ENCODE measurements at regions not wholly inside any gene's neighbourhood (a gene's known extent, or its start where the extent isn't known, plus 50 kb on each side); places are given as distances from the start of the nearest gene placed in this dataset.
"Not testable (repeated sequence)": the region's sequence is repeated elsewhere in the genome, so short reads cannot be mapped to it uniquely, and the experiment has no call there.

- peaks cover 6% of the 10 kb centered on the region for H3K27me3 ChIP-seq (ENCODE audit: control insufficient read depth, insufficient read depth, low read length)
- no peaks in the 10 kb centered on the region for H3K36me3 ChIP-seq (ENCODE audit: insufficient read depth, low read length)
- no peak overlapping the region for H3K4me2 ChIP-seq (ENCODE audit: low read length)
- no peaks in the 10 kb centered on the region for H3K4me1 ChIP-seq (ENCODE audit: control insufficient read depth, insufficient read depth, low read length)
- no peaks in the 10 kb centered on the region for H3K9me3 ChIP-seq (replicated peaks; ENCODE audit: low read length)
- H3K4me3 ChIP-seq (ENCODE audit: low read length), result no peak overlapping the region
- no peak overlapping the region for H3K9ac ChIP-seq (ENCODE audit: low read depth, low read length)
Measured at GRCh38 chr3:75329476-75330097, 334.5 kb upstream of the FRG2C start.

GRCh38 chr3:75330446-75330845 is 333.7 kb upstream of the FRG2C start:
- H3K4me1 ChIP-seq (ENCODE audit: control insufficient read depth, insufficient read depth, low read length); H3K4me3 ChIP-seq (ENCODE audit: low read length); H3K36me3 ChIP-seq (ENCODE audit: insufficient read depth, low read length); H3K27me3 ChIP-seq (ENCODE audit: control insufficient read depth, insufficient read depth, low read length); H3K9me3 ChIP-seq (replicated peaks; ENCODE audit: low read length); H3K4me2 ChIP-seq (ENCODE audit: low read length); H3K9ac ChIP-seq (ENCODE audit: low read depth, low read length): not testable (repeated sequence)

- not testable (repeated sequence) for H3K36me3 ChIP-seq (ENCODE audit: insufficient read depth, low read length); H3K27me3 ChIP-seq (ENCODE audit: control insufficient read depth, insufficient read depth, low read length); H3K4me3 ChIP-seq (ENCODE audit: low read length)
Measured at GRCh38 chr3:75332090-75332489, 332.0 kb upstream of the FRG2C start.

GRCh38 chr3:75332794-75333193 is 331.3 kb upstream of the FRG2C start:
- H3K4me1 ChIP-seq (ENCODE audit: control insufficient read depth, insufficient read depth, low read length), result no peaks in the 10 kb centered on the region
- peaks cover 2% of the 10 kb centered on the region for H3K27me3 ChIP-seq (ENCODE audit: control insufficient read depth, insufficient read depth, low read length)
- no peak overlapping the region for H3K4me3 ChIP-seq (ENCODE audit: low read length)
- H3K9ac ChIP-seq (ENCODE audit: low read depth, low read length), result no peak overlapping the region
- no peak overlapping the region for H3K4me2 ChIP-seq (ENCODE audit: low read length)
- H3K9me3 ChIP-seq (replicated peaks; ENCODE audit: low read length), result no peaks in the 10 kb centered on the region
- no peaks in the 10 kb centered on the region for H3K36me3 ChIP-seq (ENCODE audit: insufficient read depth, low read length)

More at GRCh38 chr3:75332090-75332489, 332.0 kb upstream of the FRG2C start:
- not testable (repeated sequence) for H3K4me1 ChIP-seq (ENCODE audit: control insufficient read depth, insufficient read depth, low read length); H3K4me2 ChIP-seq (ENCODE audit: low read length); H3K9me3 ChIP-seq (replicated peaks; ENCODE audit: low read length); H3K9ac ChIP-seq (ENCODE audit: low read depth, low read length)

DNA sequence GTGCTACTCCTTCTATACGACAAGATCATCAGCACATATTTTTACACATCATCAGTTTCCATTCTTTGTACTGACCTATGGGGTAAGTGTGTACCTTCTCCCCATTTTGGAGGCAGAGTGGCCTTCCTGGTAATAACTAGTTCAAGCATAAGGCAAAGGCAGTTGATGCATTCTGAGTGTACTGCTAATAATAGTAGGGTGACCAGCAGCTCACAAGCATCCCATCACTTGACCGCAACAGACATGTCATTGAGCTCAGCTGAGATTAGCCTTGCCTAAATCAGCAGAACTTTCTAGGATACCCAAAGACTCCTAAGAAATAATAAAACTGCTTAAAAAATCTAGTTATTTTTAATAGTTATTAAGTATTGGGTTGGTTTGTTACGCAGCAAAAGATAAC is 329.8 kb upstream of the FRG2C start:
- Histone ChIP-seq H3K36me3 (ENCODE audit: insufficient read depth, low read length) (no peaks in the 10 kb centered on the region), H3K27me3 (ENCODE audit: control insufficient read depth, insufficient read depth, low read length) (peaks cover under 1% of the 10 kb centered on the region), H3K9me3 (replicated peaks; ENCODE audit: low read length) (no peaks in the 10 kb centered on the region), H3K4me3 (ENCODE audit: low read length) (no peak overlapping the region), H3K9ac (ENCODE audit: low read depth, low read length) (no peak overlapping the region), H3K4me2 (ENCODE audit: low read length) (no peak overlapping the region), H3K4me1 (ENCODE audit: control insufficient read depth, insufficient read depth, low read length) (no peaks in the 10 kb centered on the region)

DNA sequence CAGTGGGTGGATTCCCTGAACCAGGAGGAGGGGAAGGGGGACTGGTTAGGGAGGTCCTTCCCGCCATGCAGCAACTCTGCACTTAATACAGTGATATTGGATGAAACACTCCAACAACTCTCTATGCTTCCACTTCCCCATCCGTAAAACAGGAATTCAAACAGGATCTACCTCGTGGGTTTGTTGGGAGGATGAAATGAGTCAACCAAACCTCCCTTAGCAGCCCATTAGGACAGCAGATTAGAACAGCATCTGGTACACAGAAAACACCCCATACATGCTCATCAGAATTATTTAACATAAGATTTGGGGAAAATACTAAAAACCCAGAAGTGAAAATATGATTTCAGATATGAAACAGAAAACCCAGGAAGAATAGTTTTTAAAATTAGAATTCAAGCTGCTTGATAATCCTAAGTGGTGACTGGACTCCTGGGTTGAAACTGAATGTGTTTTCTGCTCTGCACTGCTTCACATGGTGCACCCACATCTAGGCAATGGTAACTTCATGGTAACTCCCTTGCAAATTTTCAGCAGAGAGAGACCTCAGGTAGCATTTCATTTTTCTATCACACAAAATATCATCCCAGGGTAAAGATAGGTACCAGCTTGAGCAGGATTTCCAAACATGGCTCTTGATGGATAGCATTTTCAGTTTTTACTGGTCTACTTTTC is 326.8 kb upstream of the FRG2C start:
- Histone ChIP-seq H3K27me3 (ENCODE audit: control insufficient read depth, insufficient read depth, low read length) (no peaks in the 10 kb centered on the region), H3K4me3 (ENCODE audit: low read length) (no peak overlapping the region), H3K4me2 (ENCODE audit: low read length) (no peak overlapping the region), H3K9me3 (replicated peaks; ENCODE audit: low read length) (no peaks in the 10 kb centered on the region), H3K4me1 (ENCODE audit: control insufficient read depth, insufficient read depth, low read length) (no peaks in the 10 kb centered on the region), H3K36me3 (ENCODE audit: insufficient read depth, low read length) (no peaks in the 10 kb centered on the region), H3K9ac (ENCODE audit: low read depth, low read length) (no peak overlapping the region)

GRCh38 chr3:75338342-75338741 is 325.8 kb upstream of the FRG2C start:
- H3K9ac ChIP-seq (ENCODE audit: low read depth, low read length), result no peak overlapping the region
- no peaks in the 10 kb centered on the region for H3K9me3 ChIP-seq (replicated peaks; ENCODE audit: low read length)
- no peak overlapping the region for H3K4me2 ChIP-seq (ENCODE audit: low read length)

DNA sequence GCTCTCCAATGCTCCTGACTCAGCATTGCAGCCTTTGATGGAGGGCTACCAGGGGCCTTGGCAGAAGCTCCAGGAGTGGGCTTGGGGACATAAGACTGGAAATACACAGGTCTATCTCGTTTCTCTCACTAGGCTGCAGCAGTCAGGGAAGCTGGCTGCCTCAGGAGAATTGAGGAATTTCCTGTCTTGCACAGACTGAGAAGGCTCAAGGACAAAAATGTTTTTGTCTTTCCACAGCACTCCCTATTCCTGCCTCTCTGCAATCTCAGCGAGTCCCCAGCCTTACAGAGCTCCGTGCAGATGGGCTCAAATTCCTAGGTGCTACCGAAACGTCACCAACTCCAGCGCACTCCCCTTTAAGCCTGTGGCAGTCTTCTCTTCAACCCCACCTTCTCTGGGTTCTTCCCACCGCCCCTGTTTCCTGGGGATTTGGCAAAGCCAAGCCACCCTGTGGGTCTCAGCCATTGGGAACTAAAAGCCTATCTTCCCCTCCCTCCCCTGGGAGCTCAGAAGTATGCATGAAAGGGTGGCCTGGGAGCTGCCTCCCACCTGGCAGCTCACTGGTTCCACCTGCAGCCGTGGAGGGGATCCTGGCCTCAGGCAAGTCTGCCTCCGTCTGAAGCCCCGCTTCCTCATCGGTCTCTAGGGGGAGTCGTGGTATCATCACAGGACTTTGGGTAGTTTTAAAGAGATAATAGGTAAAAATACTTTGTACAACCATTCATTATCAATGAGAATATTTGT is 322.6 kb upstream of the FRG2C start:
- Histone ChIP-seq H3K9ac (ENCODE audit: low read depth, low read length) (no peak overlapping the region), H3K4me2 (ENCODE audit: low read length) (no peak overlapping the region), H3K36me3 (ENCODE audit: insufficient read depth, low read length) (no peaks in the 10 kb centered on the region), H3K4me1 (ENCODE audit: control insufficient read depth, insufficient read depth, low read length) (no peaks in the 10 kb centered on the region), H3K27me3 (ENCODE audit: control insufficient read depth, insufficient read depth, low read length) (peaks cover 7% of the 10 kb centered on the region), H3K9me3 (replicated peaks; ENCODE audit: low read length) (no peaks in the 10 kb centered on the region), H3K4me3 (ENCODE audit: low read length) (no peak overlapping the region)

More at GRCh38 chr3:75338342-75338741, 325.8 kb upstream of the FRG2C start:
- Histone ChIP-seq H3K4me1 (ENCODE audit: control insufficient read depth, insufficient read depth, low read length) (no peaks in the 10 kb centered on the region), H3K4me3 (ENCODE audit: low read length) (no peak overlapping the region), H3K36me3 (ENCODE audit: insufficient read depth, low read length) (no peaks in the 10 kb centered on the region), H3K27me3 (ENCODE audit: control insufficient read depth, insufficient read depth, low read length) (no peaks in the 10 kb centered on the region)

- Histone ChIP-seq H3K9ac (ENCODE audit: low read depth, low read length) (no peak overlapping the region), H3K27me3 (ENCODE audit: control insufficient read depth, insufficient read depth, low read length) (peaks cover 7% of the 10 kb centered on the region), H3K4me1 (ENCODE audit: control insufficient read depth, insufficient read depth, low read length) (no peaks in the 10 kb centered on the region), H3K9me3 (replicated peaks; ENCODE audit: low read length) (no peaks in the 10 kb centered on the region), H3K4me2 (ENCODE audit: low read length) (no peak overlapping the region), H3K4me3 (ENCODE audit: low read length) (no peak overlapping the region), H3K36me3 (ENCODE audit: insufficient read depth, low read length) (no peaks in the 10 kb centered on the region)
Measured at GRCh38 chr3:75342425-75342824, 321.7 kb upstream of the FRG2C start.

GRCh38 chr3:75350536-75350935 is 313.6 kb upstream of the FRG2C start:
- H3K4me2 ChIP-seq (ENCODE audit: low read length); H3K36me3 ChIP-seq (ENCODE audit: insufficient read depth, low read length); H3K4me1 ChIP-seq (ENCODE audit: control insufficient read depth, insufficient read depth, low read length); H3K4me3 ChIP-seq (ENCODE audit: low read length); H3K9ac ChIP-seq (ENCODE audit: low read depth, low read length); H3K9me3 ChIP-seq (replicated peaks; ENCODE audit: low read length); H3K27me3 ChIP-seq (ENCODE audit: control insufficient read depth, insufficient read depth, low read length): not testable (repeated sequence)

DNA sequence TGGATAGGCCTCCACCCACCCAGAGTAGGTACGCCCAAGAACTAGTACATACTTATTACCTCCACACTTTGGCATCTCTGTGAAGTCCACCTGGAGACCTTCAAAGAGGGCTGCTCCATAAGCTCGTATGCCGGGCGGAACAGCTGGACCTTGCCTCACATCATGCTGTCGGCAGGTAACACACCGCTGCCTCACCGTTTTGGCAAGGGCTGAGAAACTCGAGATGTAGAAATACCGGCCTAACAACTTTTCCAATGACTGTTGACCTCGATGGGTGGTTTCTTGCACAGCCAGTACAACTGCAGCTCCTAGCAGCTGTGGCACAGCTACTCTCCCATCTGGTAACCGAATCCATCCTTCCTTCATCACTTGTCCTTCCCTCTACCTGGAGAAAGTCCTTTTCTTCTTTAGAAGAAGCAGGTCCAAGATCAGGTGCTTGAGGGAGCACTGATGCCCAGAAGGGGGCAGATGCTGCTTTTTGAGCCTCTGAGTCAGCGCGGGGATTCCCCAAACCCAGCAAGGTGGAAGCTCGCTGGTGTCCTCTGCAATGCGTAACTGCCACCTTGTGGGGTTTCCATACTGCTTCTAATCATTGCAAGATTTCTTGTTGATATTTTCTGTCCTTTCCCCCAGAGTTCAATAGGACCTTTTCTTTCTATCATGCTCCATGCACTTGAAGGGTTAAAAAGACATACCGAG is 301.9 kb upstream of the FRG2C start:
- H3K4me1 ChIP-seq (ENCODE audit: control insufficient read depth, insufficient read depth, low read length); H3K4me3 ChIP-seq (ENCODE audit: low read length); H3K4me2 ChIP-seq (ENCODE audit: low read length); H3K9ac ChIP-seq (ENCODE audit: low read depth, low read length); H3K9me3 ChIP-seq (replicated peaks; ENCODE audit: low read length); H3K36me3 ChIP-seq (ENCODE audit: insufficient read depth, low read length); H3K27me3 ChIP-seq (ENCODE audit: control insufficient read depth, insufficient read depth, low read length): not testable (repeated sequence)

Data from skeletal muscle satellite cell (primary cell).